ENCODE measurements at regions not wholly inside any gene's neighbourhood (a gene's known extent, or its start where the extent isn't known, plus 50 kb on each side); places are given as distances from the start of the nearest gene placed in this dataset.

- no peak for TF ChIP-seq PBX3 (IDR thresholded peaks at IDR 0.05)
- TF ChIP-seq NRF1 (IDR thresholded peaks at IDR 0.05; ENCODE audit: low read depth, low read length) = no peak
- no peak for TF ChIP-seq ELF1 (IDR thresholded peaks at IDR 0.05)
- TF ChIP-seq ZBTB33 (IDR thresholded peaks at IDR 0.05; ENCODE audit: borderline replicate concordance, low read depth) = no peak
- TF ChIP-seq TAF1 (IDR thresholded peaks at IDR 0.05; ENCODE audit: borderline replicate concordance, low read depth, low read length) = no peak
- TF ChIP-seq NFIC (IDR thresholded peaks at IDR 0.05; ENCODE audit: borderline replicate concordance) = no peak
- no peak for TF ChIP-seq TEAD4 (IDR thresholded peaks at IDR 0.05; ENCODE audit: borderline replicate concordance, insufficient read depth)
- no peak for TF ChIP-seq EZH2phosphoT487 (IDR thresholded peaks at IDR 0.05; ENCODE audit: borderline replicate concordance, low read depth)
- TF ChIP-seq CTCF (IDR thresholded peaks at IDR 0.05) = no peak
- no peak for TF ChIP-seq POLR2AphosphoS5 (IDR thresholded peaks at IDR 0.05; ENCODE audit: low read depth, low read length)
- TF ChIP-seq RXRA (IDR thresholded peaks at IDR 0.05; ENCODE audit: borderline replicate concordance, low read depth) = no peak
- no peak for TF ChIP-seq RCOR1 (IDR thresholded peaks at IDR 0.05; ENCODE audit: low read length)
- TF ChIP-seq FOXM1 (IDR thresholded peaks at IDR 0.05; ENCODE audit: low read depth) = no peak
- TF ChIP-seq YY1 (IDR thresholded peaks at IDR 0.05; ENCODE audit: low read depth) = no peak
- TF ChIP-seq SIN3A (IDR thresholded peaks at IDR 0.05; ENCODE audit: borderline replicate concordance, low read depth, low read length) = no peak
- no peak for TF ChIP-seq GATA2 (CRISPR knock-in tag; IDR thresholded peaks at IDR 0.05)
- TF ChIP-seq JUND (IDR thresholded peaks at IDR 0.05) = no peak
- no peak for TF ChIP-seq RAD21 (IDR thresholded peaks at IDR 0.05; ENCODE audit: low read length)
- TF ChIP-seq GABPA (IDR thresholded peaks at IDR 0.05; ENCODE audit: low read depth) = no peak
- no peak for TF ChIP-seq FOSL2 (IDR thresholded peaks at IDR 0.05; ENCODE audit: borderline replicate concordance, low read depth)
- Histone ChIP-seq H3K4me2 (peak overlapping the region; percentile 15; the same call in 1 of the 2 replicates), H3K79me2 (ENCODE audit: insufficient read depth) (no peaks in the 10 kb centered on the region), H3F3A (replicated peaks; ENCODE audit: insufficient read depth) (no peaks in the 10 kb centered on the region), H3K9me3 (no peaks in the 10 kb centered on the region), H3K9ac (no peak overlapping the region), H3K27me3 (ENCODE audit: insufficient read depth) (no peaks in the 10 kb centered on the region), H3K36me3 (replicated peaks in 1 of 2; ENCODE audit: control insufficient read depth in 1 of 2, insufficient read depth in 2 of 2, low read length in 1 of 2) (no peaks in the 10 kb centered on the region), H3K4me3 (ENCODE audit: low read depth in 2 of 2, low read length in 1 of 2) (no peak overlapping the region), H4K20me1 (ENCODE audit: insufficient read depth) (no peaks in the 10 kb centered on the region), H2AFZ (ENCODE audit: low read depth) (peak overlapping the region; percentile 29; the same call in 1 of the 2 replicates), H3K27ac (ENCODE audit: low read depth in 2 of 2, low read length in 1 of 2) (peak overlapping the region in 1 of 2 experiments; percentile 36; a peak in 2 of 4 replicates), H3K9me2 (no peaks in the 10 kb centered on the region), H3K4me1 (ENCODE audit: control insufficient read depth in 1 of 2, insufficient read depth in 2 of 2, low read depth in 1 of 2, low read length in 1 of 2) (peaks cover 0 to 2% of the 10 kb centered on the region in 2 experiments; a peak in 2 of 4 replicates)
- no peak for DNase-seq
- ChIA-PET CTCF (interaction anchor here (0.8 to 1.8 kb wide), 3 partner anchors 44 to 144 kb away, joined by 3 to 6 read pairs (median 3); no protein-coding TSS in a partner anchor), POLR2A (no interaction called here)
- 67% methylated on average over 2 of the region's 2 CpGs for WGBS (ENCODE audit: low lambda C conversion rate)
Measured at GRCh38 chr10:89073719-89074118, 83.1 kb downstream of the FAS start.

Measured in SK-N-SH (cell line).